ENCODE measurements at regions not wholly inside any gene's neighbourhood (a gene's known extent, or its start where the extent isn't known, plus 50 kb on each side); places are given as distances from the start of the nearest gene placed in this dataset.

- DNase-seq (ENCODE audit: low spot score) = no peak
Measured at GRCh38 chr1:184219414-184219813, 167.4 kb upstream of the C1orf21 start.

- no peak for DNase-seq (ENCODE audit: low spot score)
Measured at GRCh38 chr1:184219883-184220282, 166.9 kb upstream of the C1orf21 start.

- no peak for DNase-seq (ENCODE audit: low spot score)
Measured at GRCh38 chr1:184221087-184221486, 165.7 kb upstream of the C1orf21 start.

GRCh38 chr1:184222652-184223052 is 164.2 kb upstream of the C1orf21 start:
- DNase-seq (ENCODE audit: low spot score) = peak; percentile 77

DNA sequence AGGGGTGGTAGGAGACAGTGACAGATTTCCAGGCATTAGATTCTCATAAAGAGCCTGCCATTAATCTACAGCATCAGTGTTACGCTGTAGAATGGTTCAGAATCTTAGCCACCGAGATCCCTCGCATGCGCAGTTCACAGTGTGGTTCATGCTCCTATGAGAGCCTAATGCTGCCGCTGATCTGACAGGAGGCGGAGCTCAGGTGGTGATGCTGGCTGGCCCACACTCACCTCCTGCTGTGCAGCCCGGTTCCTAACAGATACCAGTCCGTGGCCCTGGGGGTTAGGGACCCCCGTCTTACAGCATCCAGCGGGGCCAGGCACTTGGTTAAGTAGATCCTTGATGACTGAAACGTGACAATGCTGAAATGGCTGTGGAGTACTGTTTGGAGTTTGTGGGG is 163.6 kb upstream of the C1orf21 start:
- no peak for DNase-seq (ENCODE audit: low spot score)

- DNase-seq (ENCODE audit: low spot score) = no peak
Measured at GRCh38 chr1:184225283-184226099, 161.3 kb upstream of the C1orf21 start.

- no peak for DNase-seq (ENCODE audit: low spot score)
Measured at GRCh38 chr1:184226100-184226487, 160.7 kb upstream of the C1orf21 start.

DNA sequence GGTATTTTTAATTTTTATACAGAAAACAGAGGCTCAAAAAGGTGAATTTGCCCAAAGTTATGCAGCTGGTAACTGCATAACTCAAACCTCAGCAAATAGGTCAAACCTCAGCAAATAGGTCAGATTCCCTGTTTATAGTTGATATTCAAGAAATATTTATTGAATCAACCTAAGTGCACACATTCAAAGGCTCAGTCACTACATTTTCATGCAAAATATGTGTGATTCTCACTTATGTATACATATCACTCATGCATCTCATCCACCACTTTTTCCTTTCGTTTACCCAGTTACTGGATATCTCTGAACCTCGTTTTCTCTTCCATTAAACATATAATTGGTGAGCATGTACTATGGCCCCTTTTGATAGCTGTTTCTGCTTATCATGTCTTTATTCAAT is 158.3 kb upstream of the C1orf21 start:
- no peak for DNase-seq (ENCODE audit: low spot score)

DNA sequence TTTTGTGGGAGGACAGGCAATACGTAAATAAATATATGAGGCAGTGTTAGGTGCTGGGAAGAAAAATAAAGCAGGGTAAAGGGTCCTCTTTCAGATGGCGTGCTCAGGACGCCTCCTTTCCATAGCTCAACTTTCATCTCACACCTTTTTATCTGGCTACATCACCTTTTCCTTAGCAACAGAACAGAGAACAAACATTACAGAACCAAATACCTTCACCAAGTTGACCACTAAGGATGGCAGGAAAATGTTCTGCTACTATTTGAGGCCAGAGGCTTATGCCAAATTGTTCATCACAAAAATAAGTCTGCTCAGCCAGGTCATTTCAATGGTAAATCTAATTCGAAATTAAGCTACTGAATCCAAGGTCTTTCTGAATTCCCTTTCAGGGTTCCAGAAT is 149.2 kb upstream of the C1orf21 start:
- DNase-seq (ENCODE audit: low spot score) = no peak

DNA sequence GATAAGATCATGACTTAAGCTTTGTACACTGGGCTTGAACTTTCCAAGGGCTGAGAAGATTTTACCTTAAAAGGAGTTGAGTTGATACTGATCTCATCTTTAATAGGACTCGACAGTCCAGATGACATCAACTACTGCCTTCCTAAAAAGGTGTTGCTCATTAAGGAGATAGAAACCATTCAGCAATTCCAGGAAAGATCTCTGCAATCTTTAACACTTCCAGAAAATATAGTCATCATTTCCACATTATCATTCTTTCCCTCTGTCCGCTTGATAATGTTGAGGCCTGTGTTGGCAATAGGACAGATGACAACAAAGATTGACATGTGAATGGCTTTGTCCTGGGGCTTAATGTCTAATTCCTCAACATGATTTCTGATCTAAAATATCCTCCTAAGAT is 145.4 kb upstream of the C1orf21 start:
- no peak for DNase-seq (ENCODE audit: low spot score)

DNA sequence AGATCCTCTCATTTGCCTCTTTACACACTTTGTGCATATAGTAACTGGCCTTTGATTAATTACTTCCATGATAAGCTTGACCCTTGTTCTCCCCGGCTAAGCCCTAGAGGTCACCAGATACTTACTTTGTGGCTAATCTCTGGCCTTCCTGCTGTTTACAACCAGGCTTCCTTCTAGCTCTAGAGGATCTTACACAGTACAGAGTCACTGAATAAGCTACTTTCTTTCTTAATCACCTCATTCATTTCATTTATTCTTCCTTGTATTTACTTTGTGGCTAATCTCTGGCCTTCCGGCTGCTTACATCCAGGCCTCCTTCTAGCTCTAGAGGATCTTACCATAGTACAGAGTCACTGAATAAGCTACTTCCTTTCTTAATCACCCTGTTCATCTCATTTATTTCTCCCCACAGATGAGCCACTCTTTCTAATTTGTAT is 144.3 kb upstream of the C1orf21 start:
- DNase-seq (ENCODE audit: low spot score) = peak; percentile 47

DNA sequence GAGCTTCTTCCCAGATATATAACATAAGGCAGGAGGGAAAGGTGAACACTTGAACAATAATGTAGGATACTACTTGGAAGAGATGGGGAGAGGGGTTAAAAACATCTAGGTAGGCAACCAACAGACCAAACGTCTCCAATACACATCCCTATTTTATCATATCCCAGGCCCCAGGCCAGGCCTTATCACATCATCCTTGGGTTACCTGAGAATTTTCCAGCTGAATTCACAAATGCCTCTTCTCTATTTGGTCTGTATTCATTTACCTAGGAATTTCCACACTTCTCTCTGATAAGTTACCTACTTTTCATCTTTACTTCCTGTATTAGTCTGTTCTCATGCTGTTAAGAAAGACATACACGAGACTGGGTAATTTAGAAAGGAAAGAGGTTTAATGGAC is 141.9 kb upstream of the C1orf21 start:
- DNase-seq (ENCODE audit: low spot score) = no peak

DNA sequence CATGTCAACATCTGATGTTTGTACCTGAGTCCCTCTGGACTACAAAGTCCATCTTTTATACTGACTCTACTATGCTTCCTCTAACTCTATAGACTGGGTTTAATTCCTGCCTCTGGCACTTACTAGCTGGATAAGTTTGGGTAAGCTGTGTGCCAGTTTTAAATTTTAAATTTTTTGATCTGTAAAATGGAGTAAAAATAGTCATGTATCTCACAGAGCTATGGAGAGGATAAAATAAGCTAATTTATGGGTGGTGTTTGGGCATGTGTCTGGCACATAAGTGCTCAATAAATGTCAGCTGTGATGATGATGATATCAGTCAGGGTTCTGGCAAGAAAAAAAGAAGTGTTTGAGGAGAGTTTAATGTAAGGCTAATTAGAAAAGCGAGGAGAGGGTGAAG is 139.2 kb upstream of the C1orf21 start:
- DNase-seq (ENCODE audit: low spot score) = no peak

GRCh38 chr1:184253921-184254320 is 132.9 kb upstream of the C1orf21 start:
- DNase-seq (ENCODE audit: low spot score) = no peak

GRCh38 chr1:184254849-184255248 is 132.0 kb upstream of the C1orf21 start:
- no peak for DNase-seq (ENCODE audit: low spot score)

DNA sequence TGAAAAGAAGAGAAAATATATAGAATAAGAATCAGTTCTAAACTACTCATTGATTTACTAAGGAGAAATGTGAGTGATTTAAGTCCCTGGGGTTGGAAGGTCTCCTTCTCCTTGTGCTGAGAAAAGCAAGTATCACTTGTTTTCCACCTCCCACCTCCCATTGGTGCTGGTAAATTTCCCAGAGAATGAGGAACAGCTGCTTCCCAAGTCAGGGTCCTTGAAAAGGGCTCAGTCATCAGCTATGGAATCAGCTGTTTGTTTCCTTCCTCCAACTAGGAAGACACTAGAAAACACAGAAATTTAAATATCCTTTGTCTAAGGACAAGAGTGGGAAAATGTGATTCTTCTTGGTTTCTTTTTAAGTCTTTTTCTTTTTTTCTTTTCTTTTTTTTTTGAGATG is 131.3 kb upstream of the C1orf21 start:
- no peak for DNase-seq (ENCODE audit: low spot score)

DNA sequence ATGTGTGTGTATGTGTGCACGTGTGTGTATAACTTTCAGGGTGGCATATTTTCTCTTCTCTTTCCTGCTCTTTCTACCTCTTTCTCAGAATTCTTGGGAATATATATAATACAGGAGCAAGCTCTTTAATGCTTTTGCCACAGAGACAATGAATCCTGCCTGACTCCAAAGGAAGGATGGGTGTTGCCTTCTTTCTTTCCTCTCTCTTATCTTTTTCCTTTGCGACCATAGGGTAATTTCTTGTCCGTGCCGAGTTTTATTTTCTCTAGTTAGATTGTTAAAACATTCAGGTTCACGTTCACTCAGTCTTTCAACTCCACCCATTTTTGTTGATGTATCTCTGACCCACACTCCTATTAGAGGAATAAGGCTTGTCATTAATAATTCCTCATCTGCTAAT is 129.0 kb upstream of the C1orf21 start:
- DNase-seq (ENCODE audit: low spot score) = no peak

- no peak for DNase-seq (ENCODE audit: low spot score)
Measured at GRCh38 chr1:184258525-184258924, 128.3 kb upstream of the C1orf21 start.

GRCh38 chr1:184260382-184260781 is 126.4 kb upstream of the C1orf21 start:
- DNase-seq (ENCODE audit: low spot score) = peak; percentile 69

DNA sequence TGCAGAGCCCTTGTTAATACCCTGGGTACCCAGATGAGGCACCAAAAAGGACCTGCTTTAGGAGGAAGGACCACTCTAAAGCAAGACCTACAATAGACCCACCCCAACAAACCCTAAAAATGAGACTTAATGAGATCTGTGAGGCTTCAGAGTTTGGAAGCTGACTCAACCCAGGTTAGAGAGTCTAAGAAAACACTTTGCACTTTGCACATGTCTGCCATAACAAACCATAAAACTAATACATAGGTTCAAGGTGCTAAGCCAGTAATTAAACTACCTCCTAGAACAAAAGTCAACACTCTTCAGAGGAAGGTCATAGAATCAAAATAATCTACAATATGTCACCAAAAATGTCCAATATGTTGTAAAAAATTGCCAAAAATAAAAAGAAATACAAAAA is 124.7 kb upstream of the C1orf21 start:
- no peak for DNase-seq (ENCODE audit: low spot score)

- no peak for DNase-seq (ENCODE audit: low spot score)
Measured at GRCh38 chr1:184267747-184268146, 119.1 kb upstream of the C1orf21 start.

- peak; percentile 17 for DNase-seq (ENCODE audit: low spot score)
Measured at GRCh38 chr1:184270556-184270955, 116.3 kb upstream of the C1orf21 start.

DNA sequence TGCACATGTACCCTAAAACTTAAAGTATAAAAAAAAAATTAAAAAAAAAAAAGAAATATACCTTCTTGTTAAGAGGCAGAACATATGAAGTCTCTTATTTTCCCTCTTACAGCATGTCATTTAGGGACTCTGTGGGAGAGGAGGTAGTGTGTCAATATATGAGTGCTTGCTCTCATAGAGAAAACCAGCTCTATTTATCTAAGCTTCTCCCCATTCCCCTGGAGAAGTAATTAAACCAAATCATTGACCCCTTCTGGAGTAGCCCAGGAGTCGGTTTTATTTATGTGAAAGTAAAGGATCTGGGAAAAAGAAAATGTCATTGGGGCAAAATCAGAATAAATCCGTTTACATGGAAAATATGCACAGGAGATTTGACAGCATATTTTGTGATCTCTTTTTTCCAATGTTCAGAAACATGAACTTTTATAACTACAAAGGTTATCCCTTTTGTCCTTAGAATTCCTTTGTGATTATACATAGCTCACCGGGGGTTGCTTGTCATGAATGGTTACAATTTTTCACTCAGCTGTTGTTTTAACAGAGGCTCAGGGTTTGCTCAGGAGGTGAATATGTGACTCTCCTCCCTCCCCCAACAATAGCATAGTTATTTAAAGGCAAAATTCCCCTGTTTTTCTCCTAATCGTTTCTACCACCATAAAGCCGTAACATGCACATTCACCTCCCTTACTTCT is 114.5 kb upstream of the C1orf21 start:
- DNase-seq (ENCODE audit: low spot score) = no peak

- DNase-seq (ENCODE audit: low spot score) = no peak
Measured at GRCh38 chr1:184276416-184276815, 110.4 kb upstream of the C1orf21 start.
